C4-2B (cell line): ENCODE measurements at regions not wholly inside any gene's neighbourhood (a gene's known extent, or its start where the extent isn't known, plus 50 kb on each side); places are given as distances from the start of the nearest gene placed in this dataset.

Source experiments
- CTCF ChIP-seq: fragments of 450-650 bp; conservative IDR thresholded peaks from 2 replicates; pipeline ENCODE4 v1.5.1; 2017; ENCODE audit warnings: mild to moderate bottlenecking
- ZFX ChIP-seq: fragments of 450-650 bp; IDR thresholded peaks from 2 replicates; pipeline ENCODE4 v1.6.1; 2017

- TF ChIP-seq CTCF, result no peak
- TF ChIP-seq ZFX, result no peak
Measured at GRCh38 chr1:193681422-193681821, 495.0 kb upstream of the B3GALT2 start.
